Stimulated activated CD8-positive, alpha-beta memory T cell treated with anti-CD3 and anti-CD28 coated beads, Interleukin-15, amount 100 ng/mL, for 48 hours (primary cell): ENCODE measurements at regions not wholly inside any gene's neighbourhood (a gene's known extent, or its start where the extent isn't known, plus 50 kb on each side); places are given as distances from the start of the nearest gene placed in this dataset.

Source experiments
- DNase-seq, 2 donors: peaks; one replicate each; pipeline ENCODE4 v3.0.0-alpha.2; 2020; ENCODE audit warnings: low read depth in 2 of 2

GRCh38 chr6:81694855-81695254, 57.6 kb downstream of the TENT5A start:
- DNase-seq: no peak

- no peak for DNase-seq
Measured at GRCh38 chr6:81694207-81694606, 58.3 kb downstream of the TENT5A start.

GRCh38 chr6:81693266-81693665, 59.2 kb downstream of the TENT5A start:
- no peak for DNase-seq

- no peak for DNase-seq
Measured at GRCh38 chr6:81690073-81690472, 62.4 kb downstream of the TENT5A start.

- DNase-seq: no peak
Measured at GRCh38 chr6:81689580-81689979, 62.9 kb downstream of the TENT5A start.

- DNase-seq: no peak
Measured at GRCh38 chr6:81683912-81684311, 68.6 kb downstream of the TENT5A start.

DNA sequence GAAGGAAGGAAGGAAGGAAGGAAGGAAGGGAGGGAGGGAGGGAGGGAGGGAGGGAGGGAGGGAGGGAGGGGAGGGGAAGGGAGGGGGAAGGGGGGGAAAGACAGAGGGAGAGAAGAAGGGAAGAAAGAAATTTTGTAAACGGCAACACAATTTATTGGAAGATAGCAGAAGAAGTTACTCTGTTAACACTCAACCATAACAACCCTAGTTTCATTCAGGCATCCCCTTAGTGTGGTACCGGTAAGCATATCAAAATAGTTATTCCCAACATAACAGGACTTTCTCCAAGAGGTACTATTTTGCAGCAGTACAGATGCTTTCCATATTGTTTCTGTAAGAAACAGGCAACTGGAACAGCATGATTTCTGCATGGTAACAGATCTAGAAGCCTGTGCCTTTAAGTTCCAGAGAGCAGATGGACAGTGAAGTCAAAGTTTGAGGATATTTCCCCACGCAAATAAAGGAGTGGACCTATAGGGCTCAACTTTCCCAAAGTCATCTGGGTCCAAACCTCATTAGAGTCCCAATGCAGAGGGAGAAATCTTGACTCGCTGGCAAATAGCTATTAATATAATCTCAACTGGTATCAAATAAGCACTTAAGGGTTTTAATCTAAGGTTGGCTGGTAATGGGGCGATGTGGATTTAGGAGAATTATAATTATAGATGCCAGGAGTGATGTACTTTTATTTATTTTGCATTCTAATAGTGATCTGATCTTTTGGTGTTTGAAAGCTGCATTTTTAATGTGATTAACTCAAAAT, 69.4 kb downstream of the TENT5A start:
- DNase-seq: no peak

DNA sequence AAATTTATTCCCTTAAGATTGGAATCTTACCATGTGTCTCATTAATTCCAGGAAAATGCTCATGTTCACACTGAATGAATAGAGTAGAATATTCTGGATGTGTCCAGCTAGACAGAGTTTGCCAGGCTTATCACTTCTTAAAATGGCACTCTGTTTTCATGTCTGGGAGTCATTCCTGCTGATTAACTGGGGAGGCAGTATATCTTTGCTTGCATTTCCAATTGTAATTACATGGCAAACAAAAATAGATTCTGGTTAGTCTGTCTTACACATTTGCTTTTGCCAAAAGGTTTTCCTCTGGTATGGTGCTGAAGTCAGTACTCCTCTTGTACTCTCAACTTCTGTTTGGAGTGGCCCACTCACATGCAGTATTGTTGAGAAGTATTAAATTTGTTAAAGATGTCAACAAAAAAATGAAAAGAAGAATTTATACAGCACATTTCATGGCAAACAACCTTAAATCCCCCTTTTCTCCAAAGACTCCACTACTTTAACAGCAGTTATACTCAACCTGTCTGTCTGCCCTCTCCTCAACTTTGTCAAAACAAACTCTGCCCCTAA, 70.2 kb downstream of the TENT5A start:
- no peak for DNase-seq

DNA sequence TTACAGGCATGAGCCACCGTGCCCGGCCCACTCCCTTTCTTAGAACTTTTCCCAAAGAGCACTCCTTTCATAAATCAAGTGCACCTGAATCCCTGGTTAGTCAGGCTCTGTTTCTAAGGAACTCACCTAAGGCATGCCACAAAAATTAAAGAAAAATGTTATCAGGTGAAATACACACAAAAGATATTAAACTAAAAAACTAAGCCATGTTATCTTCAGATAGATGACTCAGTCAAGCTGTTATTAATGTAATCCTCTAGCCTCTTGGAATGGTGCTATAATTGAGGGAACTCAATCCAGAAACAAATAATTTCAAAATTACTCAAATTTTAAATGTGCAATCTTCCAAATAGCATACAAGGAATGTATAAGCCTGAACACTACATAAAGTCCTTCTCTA, 83.0 kb downstream of the TENT5A start:
- no peak for DNase-seq

DNA sequence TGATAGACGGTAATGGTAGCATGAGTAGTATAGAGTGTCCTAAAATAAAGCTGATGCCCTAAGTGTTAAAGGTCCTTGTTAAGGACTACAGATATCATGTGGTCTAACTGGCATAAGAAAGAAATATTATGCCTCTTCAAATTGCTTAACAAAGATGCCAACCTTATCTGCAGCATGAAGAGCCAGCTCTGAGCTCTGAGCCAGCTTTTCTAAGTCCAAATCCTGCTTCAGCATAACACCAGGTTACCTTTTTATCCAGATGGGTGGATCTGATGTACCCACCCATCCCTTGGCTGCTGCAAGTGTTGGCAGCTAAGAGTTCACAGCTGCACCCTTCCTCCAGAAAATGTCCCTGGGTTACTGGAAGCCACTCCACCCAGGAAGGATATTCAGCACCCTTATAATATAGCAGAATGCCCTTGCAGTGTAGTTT, 83.8 kb downstream of the TENT5A start:
- DNase-seq: no peak

- no peak for DNase-seq
Measured at GRCh38 chr6:81666481-81666880, 86.0 kb downstream of the TENT5A start.

GRCh38 chr6:81656231-81656630, 96.2 kb downstream of the TENT5A start:
- no peak for DNase-seq

- DNase-seq: no peak
Measured at GRCh38 chr6:81655696-81656095, 96.8 kb downstream of the TENT5A start.

DNA sequence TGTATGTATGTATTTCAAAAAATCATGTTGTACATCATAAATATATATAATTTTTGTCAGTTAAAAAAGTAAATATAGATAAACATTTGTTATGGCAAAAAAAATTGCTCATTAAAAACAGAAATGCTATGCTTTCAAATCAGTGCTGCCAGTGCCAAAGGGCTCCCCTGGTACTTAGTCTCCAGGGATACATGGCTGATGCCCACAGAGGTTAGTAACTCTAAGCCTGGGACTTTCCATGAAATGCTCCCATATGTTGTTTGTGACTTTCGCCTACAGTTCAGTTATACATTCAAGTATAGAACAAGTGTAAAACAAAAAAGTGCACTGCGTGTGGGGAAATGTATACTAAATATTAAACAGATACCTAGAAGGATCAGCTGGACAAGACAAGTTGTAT, 104.0 kb downstream of the TENT5A start:
- no peak for DNase-seq

DNA sequence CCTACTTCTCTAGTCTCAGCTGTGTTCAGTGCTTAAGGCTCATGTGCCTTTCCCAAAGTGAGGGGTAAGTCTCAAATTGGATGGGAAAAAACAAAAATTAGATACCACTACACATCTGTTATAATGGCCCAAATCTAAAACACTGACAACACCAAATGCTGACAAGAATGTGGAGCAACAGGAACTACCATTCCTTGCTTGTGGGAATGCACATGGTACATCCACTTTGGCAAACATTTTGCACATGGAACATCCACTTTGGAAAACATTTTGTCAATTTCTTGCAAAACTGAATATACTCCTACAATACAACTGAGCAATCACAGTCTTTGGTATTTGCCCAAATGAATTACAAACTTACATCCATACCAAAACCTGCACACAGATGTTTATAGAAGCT, 109.3 kb downstream of the TENT5A start:
- DNase-seq: no peak

GRCh38 chr6:81640891-81641290, 111.6 kb downstream of the TENT5A start:
- no peak for DNase-seq

- DNase-seq: no peak
Measured at GRCh38 chr6:81640126-81640525, 112.4 kb downstream of the TENT5A start.

- no peak for DNase-seq
Measured at GRCh38 chr6:81638366-81638765, 114.1 kb downstream of the TENT5A start.

DNA sequence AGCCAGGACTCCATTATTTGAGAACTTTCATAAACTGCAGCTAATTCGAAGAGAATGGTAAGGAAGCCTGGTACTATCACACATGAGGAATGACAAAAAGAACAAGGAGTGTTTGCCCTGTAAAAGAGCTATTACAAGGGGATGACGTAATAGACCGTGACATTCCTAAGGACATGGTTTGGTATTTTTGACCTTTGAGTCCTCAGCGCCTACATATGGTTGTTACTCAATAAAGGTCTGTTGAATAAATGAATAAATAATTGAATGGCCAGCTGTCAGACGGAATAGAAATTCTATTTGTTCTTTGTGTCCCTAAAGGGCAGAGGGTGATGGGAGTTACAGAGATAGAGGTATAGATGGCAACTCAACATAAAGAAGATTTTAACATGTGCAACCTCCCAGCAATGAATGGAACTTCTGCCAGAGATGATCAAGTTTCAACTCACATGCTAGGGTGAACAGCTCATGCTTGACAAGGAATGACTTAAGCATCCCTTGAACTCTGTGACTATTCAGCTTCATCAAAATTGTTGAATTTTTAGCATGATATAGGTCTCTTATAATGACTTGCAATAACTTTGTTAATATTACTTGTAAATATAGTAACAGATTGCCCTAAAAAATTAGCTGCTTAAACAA, 115.4 kb downstream of the TENT5A start:
- DNase-seq: no peak

- no peak for DNase-seq
Measured at GRCh38 chr6:81634155-81634880, 118.2 kb downstream of the TENT5A start.

- DNase-seq: no peak
Measured at GRCh38 chr6:81633391-81633790, 119.1 kb downstream of the TENT5A start.

- DNase-seq: no peak
Measured at GRCh38 chr6:81630719-81631118, 121.8 kb downstream of the TENT5A start.

DNA sequence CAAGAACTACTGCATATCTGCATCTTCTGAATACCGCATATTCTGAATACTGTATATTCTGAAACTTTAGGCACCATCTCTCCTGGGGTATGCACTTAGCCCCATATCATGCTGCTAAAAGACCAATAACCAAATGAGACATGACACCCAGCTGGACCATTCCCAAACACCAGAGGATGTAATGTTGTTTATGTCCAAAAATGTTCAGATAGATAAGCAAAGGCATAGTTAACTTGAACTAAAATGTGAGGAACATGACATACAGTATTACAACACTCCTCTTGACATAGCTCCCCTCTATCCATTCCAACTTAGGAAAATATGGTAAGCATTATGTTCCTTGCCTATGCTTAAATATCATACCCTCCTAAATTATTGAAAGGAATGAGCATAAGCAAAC, 127.3 kb downstream of the TENT5A start:
- no peak for DNase-seq
